HEK293T (cell line): ENCODE measurements at regions not wholly inside any gene's neighbourhood (a gene's known extent, or its start where the extent isn't known, plus 50 kb on each side); places are given as distances from the start of the nearest gene placed in this dataset.

Experiments used
- BHLHE40 ChIP-seq: fragments of 450-650 bp; IDR thresholded peaks from 2 replicates; pipeline ENCODE4 v1.6.1; 2016; ENCODE audit warnings: mild to moderate bottlenecking, moderate library complexity, borderline replicate concordance
- ELF4 ChIP-seq: fragments of 450-650 bp; IDR thresholded peaks from 2 replicates; pipeline ENCODE4 v1.6.1; 2017; ENCODE audit warnings: antibody characterized with exemption
- FOXA1 ChIP-seq: fragments of 450-650 bp; IDR thresholded peaks from 2 replicates; pipeline ENCODE4 v1.6.1; 2016; ENCODE audit warnings: mild to moderate bottlenecking
- FOXK2 ChIP-seq: fragments of 450-650 bp; IDR thresholded peaks from 2 replicates; pipeline ENCODE4 v1.6.1; 2016; ENCODE audit warnings: mild to moderate bottlenecking
- FOXM1 ChIP-seq: fragments of 450-650 bp; IDR thresholded peaks from 2 replicates; pipeline ENCODE4 v1.6.1; 2017; ENCODE audit warnings: mild to moderate bottlenecking, borderline replicate concordance
- HDGF ChIP-seq: fragments of 450-650 bp; IDR thresholded peaks from 2 replicates; pipeline ENCODE4 v1.6.1; 2017; ENCODE audit warnings: antibody characterized with exemption, borderline replicate concordance
- NFRKB ChIP-seq: fragments of 450-650 bp; IDR thresholded peaks from 2 replicates; pipeline ENCODE4 v1.6.1; 2016; ENCODE audit warnings: mild to moderate bottlenecking, moderate library complexity
- SUZ12 ChIP-seq: fragments of 450-650 bp; IDR thresholded peaks from 2 replicates; pipeline ENCODE4 v1.6.1; 2016; ENCODE audit warnings: mild to moderate bottlenecking
- TARDBP ChIP-seq: fragments of 450-650 bp; IDR thresholded peaks from 2 replicates; pipeline ENCODE4 v1.6.1; 2016
- TF ChIP-seq, protein P1 (sequence below): fragments of 450-650 bp; IDR thresholded peaks from 2 replicates; pipeline ENCODE4 v1.6.1; 2016

DNA sequence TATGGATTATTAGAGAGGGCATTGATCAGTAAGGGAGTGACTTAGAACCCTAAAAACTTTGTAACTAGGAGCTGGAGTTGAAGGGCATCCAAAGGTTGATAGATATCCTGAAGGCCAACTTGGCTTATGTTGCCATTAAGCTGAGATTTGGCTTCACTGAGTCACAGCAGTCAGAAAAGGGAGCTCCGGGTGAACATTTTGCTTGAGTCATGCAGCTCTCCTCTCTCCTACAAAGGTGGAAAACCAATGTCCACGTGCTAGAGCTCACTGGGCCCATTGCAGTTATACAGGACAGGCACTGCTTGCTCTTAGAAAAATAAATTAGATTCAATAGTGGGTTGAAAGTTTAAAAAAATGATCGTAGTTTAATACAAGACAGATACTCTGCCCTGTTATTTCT, 87.3 kb upstream of the LRIG3 start:
- TF ChIP-seq FOXK2 (no peak), FOXA1 (no peak), TARDBP (no peak), ELF4 (no peak), BHLHE40 (no peak), SUZ12 (no peak), HDGF (no peak), NFRKB (no peak), FOXM1 (no peak)
- TF ChIP-seq, protein P1, sequence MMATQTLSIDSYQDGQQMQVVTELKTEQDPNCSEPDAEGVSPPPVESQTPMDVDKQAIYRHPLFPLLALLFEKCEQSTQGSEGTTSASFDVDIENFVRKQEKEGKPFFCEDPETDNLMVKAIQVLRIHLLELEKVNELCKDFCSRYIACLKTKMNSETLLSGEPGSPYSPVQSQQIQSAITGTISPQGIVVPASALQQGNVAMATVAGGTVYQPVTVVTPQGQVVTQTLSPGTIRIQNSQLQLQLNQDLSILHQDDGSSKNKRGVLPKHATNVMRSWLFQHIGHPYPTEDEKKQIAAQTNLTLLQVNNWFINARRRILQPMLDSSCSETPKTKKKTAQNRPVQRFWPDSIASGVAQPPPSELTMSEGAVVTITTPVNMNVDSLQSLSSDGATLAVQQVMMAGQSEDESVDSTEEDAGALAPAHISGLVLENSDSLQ = no peak
